ENCODE measurements at regions not wholly inside any gene's neighbourhood (a gene's known extent, or its start where the extent isn't known, plus 50 kb on each side); places are given as distances from the start of the nearest gene placed in this dataset.

DNA sequence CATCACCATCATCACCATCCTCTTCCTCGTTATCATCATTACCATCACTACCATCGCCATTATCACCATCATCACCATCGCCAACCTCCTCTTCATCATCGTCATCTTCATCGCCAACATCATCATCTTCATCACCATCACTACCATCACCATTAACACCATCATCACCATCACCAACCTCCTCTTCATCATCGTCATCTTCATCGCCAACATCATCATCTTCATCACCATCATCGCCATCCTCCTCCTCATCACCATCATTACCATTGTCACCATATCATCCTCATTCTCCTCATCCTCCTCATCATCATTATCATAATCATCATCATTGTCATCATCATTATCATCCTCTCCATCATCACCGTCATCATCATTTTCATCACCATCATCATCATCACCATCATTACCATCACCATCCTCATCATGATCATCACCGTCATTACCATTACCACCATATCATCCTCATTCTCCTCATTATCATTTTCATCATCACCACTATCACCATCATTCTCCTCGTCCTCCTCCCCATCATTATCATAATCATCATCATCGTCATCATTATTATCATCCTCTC, 1498.7 kb downstream of the TBC1D22A start:
- no peak for DNase-seq (ENCODE audit: low read depth)

DNA sequence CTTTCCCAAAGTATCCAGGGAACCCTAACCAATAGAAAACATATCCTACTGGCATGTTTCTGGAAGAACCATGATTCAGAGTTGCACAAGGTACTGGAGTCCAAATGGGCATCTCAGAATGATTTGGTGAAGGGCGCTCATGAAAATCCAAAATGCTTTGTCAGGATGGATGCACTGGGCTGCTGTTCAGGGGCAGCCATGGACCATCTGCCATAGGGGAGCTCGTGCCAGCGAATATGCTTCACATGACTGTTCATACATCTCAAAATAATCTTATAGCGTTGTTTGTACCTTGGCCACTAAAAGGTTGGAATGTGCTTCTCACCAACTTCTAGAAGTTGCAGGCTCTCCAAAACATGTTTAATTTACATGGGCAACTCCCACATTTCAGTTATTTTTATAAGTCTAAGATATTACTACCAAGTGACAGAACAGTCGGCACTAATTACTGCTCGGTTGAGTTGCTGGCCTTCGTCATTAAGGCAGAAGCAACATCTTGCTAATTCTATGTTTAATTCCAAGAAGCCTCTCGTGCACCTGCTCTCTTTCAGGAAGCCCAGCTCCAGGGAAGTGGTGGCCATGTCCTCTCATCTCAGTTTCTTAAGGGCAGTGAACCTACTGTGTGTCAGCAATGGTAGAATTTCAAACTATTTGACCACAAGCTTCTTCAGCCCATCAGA, 1497.7 kb downstream of the TBC1D22A start:
- no peak for DNase-seq (ENCODE audit: low read depth)

GRCh38 chr22:48258811-48259210, 1496.4 kb downstream of the TBC1D22A start:
- DNase-seq (ENCODE audit: low read depth): no peak

GRCh38 chr22:48258064-48258701, 1495.7 kb downstream of the TBC1D22A start:
- DNase-seq (ENCODE audit: low read depth): no peak

DNA sequence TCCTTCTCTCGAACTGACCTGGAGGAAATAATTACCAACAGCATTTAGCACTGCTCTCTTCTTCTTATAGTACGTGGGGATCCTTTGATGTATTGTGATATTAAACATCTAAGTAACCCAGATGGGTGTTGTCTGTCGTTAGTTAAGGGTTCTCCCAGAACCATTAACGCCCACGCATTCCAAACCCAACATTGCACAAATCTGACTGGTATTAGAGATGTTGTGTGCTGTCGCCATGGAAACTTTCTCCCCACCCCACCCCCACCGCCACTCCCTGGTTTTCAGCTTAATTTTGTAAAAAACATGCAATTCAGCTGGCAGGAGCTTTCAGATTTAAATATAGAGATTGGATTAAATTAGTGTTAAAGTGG, 1495.2 kb downstream of the TBC1D22A start:
- DNase-seq (ENCODE audit: low read depth): no peak

GRCh38 chr22:48256776-48257684, 1494.6 kb downstream of the TBC1D22A start:
- no peak for DNase-seq (ENCODE audit: low read depth)

GRCh38 chr22:48256041-48256739, 1493.7 kb downstream of the TBC1D22A start:
- DNase-seq (ENCODE audit: low read depth): no peak

DNA sequence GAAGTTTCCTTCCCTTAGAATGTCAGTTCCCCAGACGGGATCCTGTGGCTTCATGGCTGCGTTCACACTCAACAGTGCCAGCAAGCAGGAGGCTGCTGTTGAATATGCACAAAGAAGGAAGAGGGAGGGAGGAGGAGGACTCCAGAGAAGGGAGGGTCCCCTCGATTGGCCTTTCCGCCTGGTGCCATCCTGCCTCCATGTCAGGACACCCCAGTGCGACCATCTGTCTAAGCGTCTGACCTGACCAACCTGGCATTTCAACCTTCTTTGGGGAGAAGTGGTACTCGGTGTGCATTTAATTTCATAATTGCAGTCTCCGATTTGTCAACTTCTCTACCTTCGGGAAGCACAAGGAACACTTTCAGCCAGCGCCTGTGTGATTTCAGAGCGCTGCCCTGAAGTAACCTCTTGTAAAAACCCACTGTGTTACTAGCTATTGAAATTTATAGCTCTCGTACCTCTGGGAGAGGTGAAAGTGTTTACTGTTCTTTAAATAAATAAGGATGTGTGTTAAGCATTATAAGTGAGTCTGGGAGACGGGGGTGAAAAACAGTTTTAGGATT, 1491.9 kb downstream of the TBC1D22A start:
- no peak for DNase-seq (ENCODE audit: low read depth)

DNA sequence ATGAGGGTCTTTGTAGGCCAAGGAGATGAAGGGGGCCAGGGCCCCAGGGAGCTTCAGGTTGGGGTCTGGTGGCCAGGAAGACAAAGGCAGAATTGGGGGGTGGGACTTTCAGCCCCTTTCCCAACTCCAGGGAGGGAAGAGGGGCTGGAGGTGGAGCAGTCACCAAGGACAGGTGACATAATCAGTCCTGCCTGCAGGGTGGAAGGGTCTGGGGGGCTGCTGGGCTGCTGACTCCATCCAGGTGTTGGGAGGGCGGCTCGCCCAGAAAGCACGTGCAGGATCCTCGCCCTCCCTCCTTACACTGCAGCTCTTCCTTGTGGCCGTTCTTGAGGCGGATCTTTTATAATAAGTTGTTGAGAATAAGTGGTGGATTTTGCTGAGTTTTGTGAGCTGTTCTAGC, 1491.1 kb downstream of the TBC1D22A start:
- DNase-seq (ENCODE audit: low read depth): no peak

DNA sequence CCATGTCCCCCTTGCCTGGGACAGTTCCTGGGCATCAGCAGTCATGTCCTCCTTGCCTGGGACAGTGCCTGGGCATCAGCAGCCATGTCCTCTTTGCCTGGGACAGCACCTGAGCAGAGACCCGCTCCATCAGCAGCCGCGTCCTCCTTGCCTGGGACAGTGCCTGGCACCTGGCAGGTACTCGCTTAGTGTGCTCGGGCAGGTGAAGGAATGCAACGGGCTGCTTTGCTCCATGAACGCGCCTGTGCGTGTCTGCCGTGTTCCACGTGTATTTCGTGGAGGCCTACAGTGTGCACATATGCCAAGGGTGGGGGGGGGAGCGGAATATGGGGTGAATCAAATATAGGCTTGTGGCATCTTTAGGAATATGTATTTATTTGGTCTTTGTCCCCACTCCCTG, 1490.7 kb downstream of the TBC1D22A start:
- no peak for DNase-seq (ENCODE audit: low read depth)

GRCh38 chr22:48251629-48252028, 1489.2 kb downstream of the TBC1D22A start:
- DNase-seq (ENCODE audit: low read depth): no peak

DNA sequence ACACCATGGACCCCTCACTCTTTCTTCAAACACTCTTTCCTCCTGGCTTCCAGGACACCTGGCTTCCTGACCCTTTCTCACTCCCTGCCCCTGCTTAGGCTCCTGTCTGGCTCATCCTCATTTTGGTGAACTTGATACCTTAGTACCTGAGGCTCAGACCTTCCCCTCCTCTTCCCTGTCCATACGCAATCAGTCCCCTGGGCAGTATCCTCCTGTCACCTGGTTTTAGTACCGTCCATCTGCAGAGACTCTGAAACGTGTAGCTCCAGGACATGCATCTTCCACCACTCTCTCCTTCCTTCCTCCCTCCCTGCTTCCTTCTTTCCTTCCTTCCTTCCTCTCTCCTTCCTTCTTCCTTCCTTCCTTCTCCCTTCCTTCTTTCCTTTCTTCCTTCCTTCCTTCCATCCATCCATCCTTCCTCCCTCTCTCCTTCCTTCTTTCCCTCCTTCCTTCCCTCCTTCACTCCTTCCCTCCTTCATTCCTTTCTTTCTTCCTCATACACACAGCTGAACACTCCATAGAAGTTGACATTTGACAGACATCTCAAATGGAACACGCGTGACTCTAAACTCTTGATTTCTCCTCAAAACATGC, 1488.6 kb downstream of the TBC1D22A start:
- no peak for DNase-seq (ENCODE audit: low read depth)

DNA sequence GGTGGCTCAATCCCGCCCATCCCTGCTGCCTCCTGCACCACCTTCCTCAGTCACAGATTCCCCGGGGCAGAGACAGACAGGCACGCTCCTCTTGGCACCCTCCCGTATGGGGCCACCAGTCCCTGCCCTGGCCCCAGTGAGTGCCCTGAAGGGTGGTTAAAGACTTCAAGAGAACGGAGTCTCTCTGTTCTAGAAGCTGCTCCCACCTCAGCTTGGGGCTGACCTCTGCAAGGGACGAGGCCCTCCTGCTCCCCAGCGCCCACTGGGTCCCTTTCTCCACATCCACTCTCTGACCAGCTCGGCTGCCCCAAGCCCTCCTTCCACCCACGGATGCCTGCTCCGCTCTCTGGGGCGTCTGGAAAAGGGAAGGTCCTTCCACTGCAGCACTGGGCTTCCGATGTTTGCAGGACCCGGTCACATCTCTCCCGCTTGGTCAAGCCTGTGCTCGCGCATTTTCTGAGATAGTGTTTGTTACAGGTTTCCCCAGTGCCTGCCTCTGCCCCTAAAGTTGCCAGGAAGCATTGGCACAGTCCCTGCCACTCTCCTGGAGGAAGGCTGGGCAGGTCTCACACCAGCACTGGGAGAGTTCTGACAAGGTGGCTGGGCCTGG, 1487.9 kb downstream of the TBC1D22A start:
- DNase-seq (ENCODE audit: low read depth): no peak

- no peak for DNase-seq (ENCODE audit: low read depth)
Measured at GRCh38 chr22:48249713-48250268, 1487.3 kb downstream of the TBC1D22A start.

- no peak for DNase-seq (ENCODE audit: low read depth)
Measured at GRCh38 chr22:48248901-48249455, 1486.5 kb downstream of the TBC1D22A start.

DNA sequence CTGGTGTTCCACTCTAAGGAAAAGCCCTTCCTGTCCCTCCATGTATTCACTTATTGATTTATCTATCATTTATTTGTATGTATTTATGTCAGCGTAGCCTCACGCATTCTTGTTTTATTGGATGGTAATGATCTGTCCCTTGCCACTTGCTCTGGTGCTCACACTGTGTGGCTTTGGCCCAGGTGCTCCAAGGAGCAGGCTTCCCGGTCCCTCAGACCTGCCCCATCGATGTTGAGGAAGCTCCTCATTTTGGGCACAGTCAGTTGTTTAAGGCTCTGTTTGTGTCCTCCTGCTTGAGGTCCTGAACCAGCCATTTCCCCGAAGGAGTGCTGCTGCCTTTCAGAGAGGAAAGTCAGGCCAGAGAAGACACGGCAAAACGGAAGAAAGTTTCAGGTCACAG, 1485.4 kb downstream of the TBC1D22A start:
- no peak for DNase-seq (ENCODE audit: low read depth)

- no peak for DNase-seq (ENCODE audit: low read depth)
Measured at GRCh38 chr22:48245196-48245485, 1482.7 kb downstream of the TBC1D22A start.

DNA sequence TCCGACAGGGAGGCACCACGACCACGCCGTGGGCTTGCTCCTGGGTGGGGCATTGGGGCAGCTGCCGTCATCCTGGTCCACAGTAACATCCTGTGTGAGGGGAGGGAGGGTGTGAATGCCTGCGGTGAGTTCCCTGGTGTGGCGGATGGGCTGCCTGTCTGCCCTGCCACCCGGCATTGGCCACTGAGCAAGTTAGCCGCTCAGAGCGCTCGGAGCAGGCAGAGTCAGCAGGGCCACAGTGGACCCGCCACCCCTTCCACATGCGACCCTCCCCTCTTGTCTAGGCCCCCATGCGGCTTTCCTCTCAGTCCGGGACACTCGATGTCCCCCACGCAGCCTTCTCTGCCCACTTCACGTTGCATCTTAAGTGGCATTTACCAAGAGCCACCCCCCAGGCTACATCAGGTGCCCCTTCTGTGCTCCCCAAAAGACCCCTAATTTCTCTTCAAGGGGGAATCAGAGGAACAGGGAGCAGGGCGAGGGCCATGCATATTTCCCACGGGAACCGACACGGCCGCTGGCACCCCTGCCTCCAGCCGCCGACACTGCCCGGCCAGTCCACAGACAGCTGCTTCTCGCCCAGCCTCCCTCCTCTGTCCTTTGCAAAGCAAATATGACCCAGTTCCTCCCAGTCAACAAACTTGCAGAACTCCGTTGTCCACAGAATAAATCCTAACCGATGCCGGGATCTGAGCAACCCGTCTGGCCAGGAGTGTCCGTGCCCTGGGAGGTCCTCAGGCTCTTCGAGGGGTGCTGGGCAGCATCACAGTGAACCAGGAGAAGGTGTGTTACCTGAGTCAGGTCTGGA, 1482.1 kb downstream of the TBC1D22A start:
- no peak for DNase-seq (ENCODE audit: low read depth)

DNA sequence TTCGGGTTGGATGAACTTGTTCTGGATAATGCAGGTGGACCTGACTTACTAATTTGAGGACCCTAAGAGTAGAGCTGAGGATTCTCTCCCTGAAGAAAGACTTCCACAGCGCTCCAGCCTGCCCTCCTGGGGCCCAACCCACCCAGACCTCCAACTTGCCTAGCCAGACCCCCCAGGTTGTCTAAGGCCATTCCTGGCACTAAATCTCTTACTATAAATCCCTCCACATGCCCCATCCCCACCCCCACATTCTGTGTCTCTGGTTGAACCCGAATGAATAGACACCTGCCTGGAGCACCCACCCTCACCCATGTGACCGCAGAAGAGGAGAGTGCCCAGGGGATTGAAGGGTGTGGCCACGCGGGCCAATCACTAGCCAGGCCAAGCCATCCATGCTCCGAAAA, 1480.0 kb downstream of the TBC1D22A start:
- DNase-seq (ENCODE audit: low read depth): no peak
